Panc1 (cell line): ENCODE measurements at regions not wholly inside any gene's neighbourhood (a gene's known extent, or its start where the extent isn't known, plus 50 kb on each side); places are given as distances from the start of the nearest gene placed in this dataset.

Source experiments
- ATAC-seq: fragments of 200-7000 bp; cut with Tn5 transposase; 2 replicates; pipeline ENCODE4 v1.9.1; 2020; ENCODE audit warnings: mild to moderate bottlenecking, moderate library complexity
- BruUV-seq: library from RNA; stranded (reverse); fragments of 400-500 nt; replicated peaks from 2 replicates; lab custom pipeline; 2021; lab: Mats Ljungman, UMichigan
- CTCF ChIA-PET: fragments of 300-600 bp; sonication (Branson Sonifier 250); formaldehyde crosslinking; loops from one replicate; lab custom pipeline; 2022; ENCODE audit warnings: antibody characterized with exemption; lab: Charles Lee
- POLR2A ChIA-PET: fragments of 300-600 bp; sonication (Branson Sonifier 250); formaldehyde crosslinking; loops from one replicate; lab custom pipeline; 2022; ENCODE audit warnings: antibody characterized with exemption; lab: Charles Lee
- DNase-seq: peaks from one replicate; pipeline ENCODE4 v3.0.0-alpha.2; 2010; ENCODE audit warnings: low read depth, low spot score
- H3K27ac ChIP-seq: 2 replicates; pipeline ENCODE4 v1.5.1; 2011; ENCODE audit warnings: mild to moderate bottlenecking, low read length, inconsistent platforms
- H3K27me3 ChIP-seq: fragments of 200-500 bp; sonication (Bioruptor generic); 2 replicates; pipeline ENCODE4 v1.6.0; 2014; ENCODE audit warnings: low read length, inconsistent platforms; ENCODE audit not compliant: control insufficient read depth, insufficient read depth
- H3K36me3 ChIP-seq: fragments of 200-500 bp; sonication (Bioruptor generic); 2 replicates; pipeline ENCODE4 v1.5.1; 2014; ENCODE audit warnings: inconsistent platforms, mild to moderate bottlenecking, low read length, moderate library complexity; ENCODE audit not compliant: control insufficient read depth, insufficient read depth
- H3K4me1 ChIP-seq: 2 replicates; pipeline ENCODE4 v1.5.1; 2011; ENCODE audit warnings: inconsistent platforms, mild to moderate bottlenecking, low read length, moderate library complexity; ENCODE audit not compliant: control insufficient read depth, insufficient read depth
- H3K4me3 ChIP-seq, 2 experiments: 2 replicates each; pipeline ENCODE4 v1.5.1; 2011 to 2012; ENCODE audit warnings: low read depth in 2 of 2, low read length in 2 of 2, mild to moderate bottlenecking in 2 of 2, inconsistent platforms in 1 of 2, moderate library complexity in 1 of 2
- H3K9me3 ChIP-seq: fragments of 200-500 bp; sonication (Bioruptor generic); 2 replicates; pipeline ENCODE4 v1.5.1; 2014; ENCODE audit warnings: low read depth, mild to moderate bottlenecking, inconsistent platforms, low read length, moderate library complexity; ENCODE audit not compliant: control insufficient read depth, insufficient read depth
- CTCF ChIP-seq: fragments of 450-650 bp; IDR thresholded peaks from 2 replicates; pipeline ENCODE4 v1.5.1; 2017; ENCODE audit warnings: mild to moderate bottlenecking
- POLR2AphosphoS5 ChIP-seq: IDR thresholded peaks from 2 replicates; pipeline ENCODE4 v1.6.1; 2012; ENCODE audit warnings: mild to moderate bottlenecking, low read depth, low read length, moderate library complexity
- REST ChIP-seq, 2 experiments: IDR thresholded peaks; 2 replicates each; pipeline ENCODE4 v1.6.1; 2011 to 2012; ENCODE audit warnings: low read depth in 2 of 2, control low read depth in 1 of 2, low read length in 1 of 2, mild to moderate bottlenecking in 1 of 2, moderate library complexity in 1 of 2; ENCODE audit not compliant: insufficient read depth in 1 of 2
- SIN3A ChIP-seq: IDR thresholded peaks from 2 replicates; pipeline ENCODE4 v1.6.1; 2012; ENCODE audit warnings: low read depth, mild to moderate bottlenecking, low read length, moderate library complexity, borderline replicate concordance; ENCODE audit not compliant: insufficient read depth
- TCF7L2 ChIP-seq: IDR thresholded peaks from 2 replicates; pipeline ENCODE4 v1.6.1; 2011; ENCODE audit warnings: mild to moderate bottlenecking, low read depth, low read length, inconsistent platforms
- in situ Hi-C: cut with HindIII; loops from 2 replicates; pipeline ENCODE4 v1.10.0; 2016; ENCODE audit warnings: low sequenced_read_pairs, low pct_unique_long_range_greater_than_20kb
- intact Hi-C: fragments of 100-400 bp; cut with micrococcal nuclease; formaldehyde crosslinking; loops from one replicate; pipeline ENCODE4 v1.10.0; 2022; ENCODE audit not compliant: unreplicated experiment

DNA sequence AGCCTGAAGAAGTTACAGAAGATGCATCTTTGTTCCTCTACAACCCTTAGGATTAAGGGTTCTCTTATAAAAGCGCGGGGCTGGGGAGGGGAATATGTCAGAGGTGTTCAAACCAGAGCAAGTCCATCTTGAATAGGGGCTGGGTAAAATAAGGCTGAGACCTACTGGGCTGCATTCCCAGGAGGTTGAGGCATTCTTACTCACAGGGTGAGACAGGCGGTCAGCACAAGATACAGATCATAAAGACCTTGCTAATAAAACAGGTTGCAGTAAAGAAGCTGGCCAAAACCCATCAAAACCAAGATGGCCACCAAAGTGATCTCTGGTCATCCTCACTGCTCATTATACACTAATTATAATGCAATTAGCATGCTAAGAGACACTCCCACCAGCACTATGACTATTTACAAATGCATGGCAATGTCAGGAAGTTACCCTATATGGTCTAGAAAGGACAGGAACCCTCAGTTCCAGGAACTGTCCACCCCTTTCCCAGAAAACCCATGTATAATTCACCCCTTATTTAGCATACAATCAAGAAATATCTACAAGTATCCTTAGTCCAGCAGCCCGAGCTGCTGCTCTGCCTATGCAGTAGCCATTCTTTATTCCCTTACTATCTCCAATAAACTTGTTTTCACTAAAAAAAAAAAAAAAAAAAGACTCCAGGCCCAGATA lies 108.1 kb upstream of the FOXN3 start:
- BruUV-seq = no TSS peak
- intact Hi-C loops (no loop called here), in situ Hi-C loops (no loop called here)
- ATAC-seq = no peak
- CTCF ChIA-PET = no interaction called here
- POLR2A ChIA-PET = no interaction called here
- DNase-seq = no peak
- H3K27ac ChIP-seq = no peak overlapping the region
- H3K9me3 ChIP-seq = no peaks in the 10 kb centered on the region
- H3K36me3 ChIP-seq = no peaks in the 10 kb centered on the region
- H3K4me1 ChIP-seq = no peaks in the 10 kb centered on the region
- H3K27me3 ChIP-seq = no peaks in the 10 kb centered on the region
- H3K4me3 ChIP-seq = no peak overlapping the region
- TF ChIP-seq POLR2AphosphoS5 (no peak), TCF7L2 (no peak), CTCF (no peak), SIN3A (no peak), REST (IDR thresholded peaks at IDR 0.05; ENCODE audit: insufficient read depth in 1 of 2, low read depth in 2 of 2, low read length in 1 of 2) (no peak)

DNA sequence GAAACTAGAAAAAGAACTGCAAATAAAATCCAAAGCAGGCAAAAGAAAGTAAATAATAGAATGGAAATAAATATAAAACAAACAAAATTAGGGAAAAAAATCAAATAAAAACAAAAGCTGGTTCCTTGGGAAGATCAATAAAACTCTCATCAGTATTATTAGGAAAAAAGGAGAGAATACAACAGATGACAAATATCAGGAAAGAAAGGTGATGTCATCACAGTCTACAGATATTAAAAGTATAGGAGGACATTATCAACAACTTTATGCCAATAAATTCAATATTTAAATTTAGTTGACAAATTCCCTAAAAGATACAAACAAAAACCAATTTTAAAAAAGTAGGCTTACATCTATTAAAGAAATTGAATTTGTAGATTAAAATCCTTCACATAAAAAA lies 107.4 kb upstream of the FOXN3 start:
- Histone ChIP-seq H3K4me3 (no peak overlapping the region), H3K36me3 (no peaks in the 10 kb centered on the region), H3K9me3 (no peaks in the 10 kb centered on the region), H3K4me1 (no peaks in the 10 kb centered on the region), H3K27ac (no peak overlapping the region), H3K27me3 (no peaks in the 10 kb centered on the region)
- BruUV-seq = no TSS peak
- DNase-seq (no peak), ATAC-seq (no peak)
- in situ Hi-C loops = no loop called here
- intact Hi-C loops = no loop called here
- CTCF ChIA-PET = no interaction called here
- POLR2A ChIA-PET = no interaction called here
- TF ChIP-seq SIN3A (no peak), TCF7L2 (no peak), POLR2AphosphoS5 (no peak), REST (IDR thresholded peaks at IDR 0.05; ENCODE audit: insufficient read depth in 1 of 2, low read depth in 2 of 2, low read length in 1 of 2) (no peak), CTCF (no peak)
